Thyroid gland (tissue), 4 donors: ENCODE measurements at regions not wholly inside any gene's neighbourhood (a gene's known extent, or its start where the extent isn't known, plus 50 kb on each side); places are given as distances from the start of the nearest gene placed in this dataset.

ENCODE experiments used
- CTCF ChIP-seq, 6 experiments: fragments of 200-600 bp in 3 of 6; fragments of 450-650 bp in 3 of 6; sonication (generic) in 3 of 6; IDR thresholded peaks; one replicate each; pipeline ENCODE4 v1.5.1; 2016 to 2019; ENCODE audit warnings: antibody characterized with exemption in 6 of 6, mild to moderate bottlenecking in 2 of 6, inconsistent platforms in 1 of 6, moderate library complexity in 1 of 6
- POLR2A ChIP-seq, 2 donors: fragments of 450-650 bp; IDR thresholded peaks; one replicate each; pipeline ENCODE4 v1.6.1; 2017; ENCODE audit warnings: antibody characterized with exemption in 2 of 2, mild to moderate bottlenecking in 2 of 2, moderate library complexity in 1 of 2

DNA sequence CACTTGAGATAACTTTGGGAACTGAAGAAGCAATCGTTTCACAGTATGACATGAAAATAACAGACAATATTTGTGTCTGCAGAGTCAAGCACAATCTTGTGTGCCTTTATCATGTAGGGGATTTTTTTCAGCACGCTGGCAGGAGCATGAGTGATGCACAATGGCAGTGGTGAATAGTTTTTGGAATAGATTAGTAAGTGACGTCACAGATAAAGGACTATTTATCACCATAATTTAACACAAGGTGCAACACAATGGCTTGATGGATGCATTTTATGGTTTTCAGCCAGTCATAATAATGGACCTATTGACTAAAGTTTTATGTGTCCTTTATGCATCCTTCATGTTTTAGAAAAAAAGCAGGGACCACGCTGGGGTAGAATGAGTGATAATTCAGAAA lies 559.8 kb upstream of the FANCL start:
- TF ChIP-seq CTCF (IDR thresholded peaks at IDR 0.05) (no peak), POLR2A (IDR thresholded peaks at IDR 0.05) (no peak)
